ENCODE measurements at regions not wholly inside any gene's neighbourhood (a gene's known extent, or its start where the extent isn't known, plus 50 kb on each side); places are given as distances from the start of the nearest gene placed in this dataset.

DNA sequence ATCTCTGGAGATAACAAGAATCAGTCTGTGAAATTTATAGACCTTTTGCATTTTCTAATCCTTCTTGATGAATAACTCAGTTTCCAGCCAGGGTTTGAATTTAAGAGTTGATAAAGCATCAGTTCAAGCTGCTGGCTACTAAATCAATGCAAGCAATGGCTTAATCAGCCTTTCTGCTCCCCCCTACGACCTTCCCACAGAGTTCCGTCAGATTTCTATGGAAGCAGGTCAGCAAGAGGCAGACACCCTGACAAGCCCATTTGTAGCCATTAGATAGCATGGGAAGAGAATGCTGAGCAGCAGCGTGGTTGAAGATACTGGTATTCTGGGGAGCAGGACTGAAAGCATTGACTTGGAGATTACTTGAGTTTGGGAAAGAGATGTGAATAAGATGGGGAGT is 868.1 kb downstream of the KCNJ2 start:
- TF ChIP-seq SUZ12 (IDR thresholded peaks at IDR 0.05; ENCODE audit: low read length): no peak
- TF ChIP-seq EP300 (IDR thresholded peaks at IDR 0.05; ENCODE audit: borderline replicate concordance in 1 of 2, low read depth in 2 of 2, low read length in 2 of 2): no peak
- no peak for TF ChIP-seq POU5F1 (IDR thresholded peaks at IDR 0.05; ENCODE audit: low read depth, low read length)
